DND-41 (cell line): ENCODE measurements at regions not wholly inside any gene's neighbourhood (a gene's known extent, or its start where the extent isn't known, plus 50 kb on each side); places are given as distances from the start of the nearest gene placed in this dataset.

ENCODE experiments used
- ATAC-seq: fragments of 200-7000 bp; cut with Tn5 transposase; 3 replicates; pipeline ENCODE4 v1.9.1; 2021; ENCODE audit warnings: low read depth; ENCODE audit not compliant: insufficient read depth
- DNase-seq: peaks from one replicate; pipeline ENCODE4 v3.0.0-alpha.2; 2020
- H2AFZ ChIP-seq: 2 replicates; pipeline ENCODE4 v1.6.0; 2012; ENCODE audit warnings: low read depth, low read length
- H3K27ac ChIP-seq: 2 replicates; pipeline ENCODE4 v1.5.1; 2012; ENCODE audit warnings: low read length, inconsistent platforms
- H3K27me3 ChIP-seq: fragments of 200-600 bp; sonication (generic); 2 replicates; pipeline ENCODE4 v1.6.0; 2012; ENCODE audit warnings: low read length, mild to moderate bottlenecking, inconsistent platforms; ENCODE audit not compliant: insufficient read depth, poor library complexity
- H3K36me3 ChIP-seq: 2 replicates; pipeline ENCODE4 v1.5.1; 2012; ENCODE audit warnings: low read length, inconsistent platforms; ENCODE audit not compliant: insufficient read depth
- H3K4me1 ChIP-seq: 2 replicates; pipeline ENCODE4 v1.5.1; 2012; ENCODE audit warnings: mild to moderate bottlenecking, low read length; ENCODE audit not compliant: insufficient read depth
- H3K4me2 ChIP-seq: 2 replicates; pipeline ENCODE4 v1.6.0; 2012; ENCODE audit warnings: mild to moderate bottlenecking, moderate library complexity, low read length, inconsistent platforms; ENCODE audit not compliant: insufficient read depth
- H3K4me3 ChIP-seq, 2 experiments: fragments of 200-600 bp in 1 of 2; shearing (Covaris generic) in 1 of 2; 2 replicates each; pipeline ENCODE4 v1.5.1; 2012 to 2016; ENCODE audit warnings: inconsistent platforms in 2 of 2, low read length in 2 of 2, mild to moderate bottlenecking in 2 of 2, low read depth in 1 of 2, moderate library complexity in 1 of 2
- H3K79me2 ChIP-seq: 2 replicates; pipeline ENCODE4 v1.6.0; 2012; ENCODE audit warnings: low read length, inconsistent platforms; ENCODE audit not compliant: insufficient read depth
- H3K9ac ChIP-seq: 2 replicates; pipeline ENCODE4 v1.6.0; 2012; ENCODE audit warnings: low read depth, mild to moderate bottlenecking, inconsistent platforms, low read length, moderate library complexity
- H3K9me3 ChIP-seq: 2 replicates; pipeline ENCODE4 v1.5.1; 2012; ENCODE audit warnings: low read length, moderate library complexity, mild to moderate bottlenecking, inconsistent platforms; ENCODE audit not compliant: insufficient read depth, severe bottlenecking
- H4K20me1 ChIP-seq: 2 replicates; pipeline ENCODE4 v1.6.0; 2012; ENCODE audit warnings: low read length; ENCODE audit not compliant: insufficient read depth
- EZH2 ChIP-seq: IDR thresholded peaks from 3 replicates; pipeline ENCODE4 v1.6.1; 2012; ENCODE audit warnings: borderline replicate concordance, low read depth, mild to moderate bottlenecking, moderate library complexity, low read length, inconsistent platforms; ENCODE audit not compliant: severe bottlenecking
- TF ChIP-seq, protein P1 (sequence below): IDR thresholded peaks from 2 replicates; pipeline ENCODE4 v1.5.1; 2012; ENCODE audit warnings: borderline replicate concordance, low read length, moderate library complexity, mild to moderate bottlenecking; ENCODE audit not compliant: poor library complexity, severe bottlenecking; ENCODE audit errors: extremely low read depth

- Histone ChIP-seq H3K36me3 (no peaks in the 10 kb centered on the region), H3K4me1 (0 out of 2 replicates have a peak, but pooled peaks cover 5% of the 10 kb centered on the region), H3K9ac (no peak overlapping the region), H3K9me3 (no peaks in the 10 kb centered on the region), H3K4me2 (no peak overlapping the region), H4K20me1 (no peaks in the 10 kb centered on the region), H3K27ac (no peak overlapping the region), H2AFZ (no peak overlapping the region), H3K79me2 (no peaks in the 10 kb centered on the region), H3K4me3 (no peak overlapping the region), H3K27me3 (no peaks in the 10 kb centered on the region)
- no peak for TF ChIP-seq EZH2
- TF ChIP-seq, protein P1, sequence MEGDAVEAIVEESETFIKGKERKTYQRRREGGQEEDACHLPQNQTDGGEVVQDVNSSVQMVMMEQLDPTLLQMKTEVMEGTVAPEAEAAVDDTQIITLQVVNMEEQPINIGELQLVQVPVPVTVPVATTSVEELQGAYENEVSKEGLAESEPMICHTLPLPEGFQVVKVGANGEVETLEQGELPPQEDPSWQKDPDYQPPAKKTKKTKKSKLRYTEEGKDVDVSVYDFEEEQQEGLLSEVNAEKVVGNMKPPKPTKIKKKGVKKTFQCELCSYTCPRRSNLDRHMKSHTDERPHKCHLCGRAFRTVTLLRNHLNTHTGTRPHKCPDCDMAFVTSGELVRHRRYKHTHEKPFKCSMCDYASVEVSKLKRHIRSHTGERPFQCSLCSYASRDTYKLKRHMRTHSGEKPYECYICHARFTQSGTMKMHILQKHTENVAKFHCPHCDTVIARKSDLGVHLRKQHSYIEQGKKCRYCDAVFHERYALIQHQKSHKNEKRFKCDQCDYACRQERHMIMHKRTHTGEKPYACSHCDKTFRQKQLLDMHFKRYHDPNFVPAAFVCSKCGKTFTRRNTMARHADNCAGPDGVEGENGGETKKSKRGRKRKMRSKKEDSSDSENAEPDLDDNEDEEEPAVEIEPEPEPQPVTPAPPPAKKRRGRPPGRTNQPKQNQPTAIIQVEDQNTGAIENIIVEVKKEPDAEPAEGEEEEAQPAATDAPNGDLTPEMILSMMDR = no peak
- ATAC-seq = no peak
- DNase-seq = no peak
These were observed 294.2 kb upstream of the GRIN3A start for GRCh38 chr9:102032614-102033013.

DNA sequence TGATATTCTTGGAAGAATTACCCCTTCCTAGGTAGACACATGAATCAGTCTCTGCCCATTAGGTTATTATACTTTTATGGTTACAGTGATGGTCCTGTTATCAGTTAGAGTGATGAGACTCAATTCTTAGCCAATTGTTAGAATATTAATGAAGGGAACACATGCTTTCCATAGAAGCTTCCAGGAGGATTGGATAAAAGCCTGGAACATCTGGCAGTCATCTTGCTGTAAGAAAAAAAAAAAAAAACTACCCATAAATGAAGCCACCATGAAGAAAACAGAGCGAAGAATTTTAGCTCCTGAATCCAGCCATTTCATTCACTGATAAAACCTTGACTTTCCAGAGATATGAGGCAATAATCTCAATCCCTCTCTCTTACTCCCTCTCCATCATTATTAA is 262.5 kb upstream of the GRIN3A start:
- Histone ChIP-seq H4K20me1 (no peaks in the 10 kb centered on the region), H3K4me2 (no peak overlapping the region), H3K36me3 (no peaks in the 10 kb centered on the region), H3K27ac (no peak overlapping the region), H3K79me2 (no peaks in the 10 kb centered on the region), H3K4me3 (no peak overlapping the region), H3K9ac (no peak overlapping the region), H3K27me3 (no peaks in the 10 kb centered on the region), H2AFZ (no peak overlapping the region), H3K9me3 (no peaks in the 10 kb centered on the region), H3K4me1 (no peaks in the 10 kb centered on the region)
- DNase-seq (no peak), ATAC-seq (no peak)
- TF ChIP-seq, protein P1 = no peak
- TF ChIP-seq EZH2 = no peak

GRCh38 chr9:101999441-101999840 is 261.0 kb upstream of the GRIN3A start:
- no peak overlapping the region for H3K4me2 ChIP-seq
- no peak overlapping the region for H3K4me3 ChIP-seq
- no peak overlapping the region for H3K27ac ChIP-seq
- H3K4me1 ChIP-seq = no peaks in the 10 kb centered on the region
- no peak for TF ChIP-seq EZH2
- TF ChIP-seq, protein P1 = no peak
- no peak for ATAC-seq
- H3K79me2 ChIP-seq = no peaks in the 10 kb centered on the region
- H3K27me3 ChIP-seq = no peaks in the 10 kb centered on the region
- DNase-seq = no peak
- no peak overlapping the region for H3K9ac ChIP-seq
- no peak overlapping the region for H2AFZ ChIP-seq
- H4K20me1 ChIP-seq = no peaks in the 10 kb centered on the region
- H3K9me3 ChIP-seq = no peaks in the 10 kb centered on the region
- H3K36me3 ChIP-seq = no peaks in the 10 kb centered on the region

DNA sequence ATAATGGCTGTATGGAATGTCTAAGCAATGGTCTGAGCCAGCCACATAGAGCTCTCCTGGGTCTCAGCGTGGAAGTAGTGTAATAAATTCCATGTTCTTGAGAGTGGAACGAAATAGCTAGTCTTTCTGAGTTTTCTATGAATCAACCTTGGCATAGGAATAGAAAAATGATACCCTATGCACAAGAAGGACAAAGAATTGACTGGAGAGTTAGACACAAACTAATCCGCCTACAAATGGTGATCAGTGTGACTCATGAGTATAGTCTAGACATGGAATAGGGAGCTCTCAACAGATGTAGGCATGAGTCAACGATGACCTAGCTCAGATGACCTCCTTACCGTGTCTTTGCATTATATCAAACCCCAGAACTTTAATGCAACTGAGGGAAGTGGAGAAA is 256.8 kb upstream of the GRIN3A start:
- Histone ChIP-seq H3K36me3 (no peaks in the 10 kb centered on the region), H2AFZ (no peak overlapping the region), H3K4me3 (no peak overlapping the region), H3K9ac (no peak overlapping the region), H3K27ac (no peak overlapping the region), H3K4me1 (no peaks in the 10 kb centered on the region), H3K9me3 (no peaks in the 10 kb centered on the region), H3K79me2 (no peaks in the 10 kb centered on the region), H3K4me2 (no peak overlapping the region), H4K20me1 (no peaks in the 10 kb centered on the region), H3K27me3 (no peaks in the 10 kb centered on the region)
- no peak for ATAC-seq
- TF ChIP-seq EZH2 = no peak
- TF ChIP-seq, protein P1 = no peak
- DNase-seq = no peak
